ENCODE measurements at regions not wholly inside any gene's neighbourhood (a gene's known extent, or its start where the extent isn't known, plus 50 kb on each side); places are given as distances from the start of the nearest gene placed in this dataset.

DNA sequence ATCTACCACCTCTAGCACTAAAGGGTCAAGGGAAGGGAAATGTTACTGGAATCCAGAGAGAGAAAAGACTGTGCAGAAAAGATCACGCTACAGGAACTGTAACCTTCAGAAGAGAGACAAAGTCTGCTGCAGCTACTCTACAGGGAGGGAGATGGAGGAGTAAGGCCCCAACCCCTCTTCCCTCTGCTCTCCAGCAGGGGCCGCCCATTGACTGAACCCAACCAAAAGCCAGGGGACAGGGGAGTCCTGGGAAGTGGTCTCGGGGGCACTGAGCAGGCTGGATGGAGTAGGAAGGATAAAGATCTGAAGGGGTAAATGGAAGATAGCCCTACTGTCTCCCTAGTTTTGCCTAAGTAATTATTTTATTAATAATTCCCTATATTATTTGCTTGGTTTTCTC lies 72.8 kb upstream of the NR5A2 start:
- no peak for DNase-seq

GRCh38 chr1:199955235-199955634 lies 72.3 kb upstream of the NR5A2 start:
- no peak for DNase-seq

GRCh38 chr1:199956005-199956404 lies 71.5 kb upstream of the NR5A2 start:
- DNase-seq, result no peak

DNA sequence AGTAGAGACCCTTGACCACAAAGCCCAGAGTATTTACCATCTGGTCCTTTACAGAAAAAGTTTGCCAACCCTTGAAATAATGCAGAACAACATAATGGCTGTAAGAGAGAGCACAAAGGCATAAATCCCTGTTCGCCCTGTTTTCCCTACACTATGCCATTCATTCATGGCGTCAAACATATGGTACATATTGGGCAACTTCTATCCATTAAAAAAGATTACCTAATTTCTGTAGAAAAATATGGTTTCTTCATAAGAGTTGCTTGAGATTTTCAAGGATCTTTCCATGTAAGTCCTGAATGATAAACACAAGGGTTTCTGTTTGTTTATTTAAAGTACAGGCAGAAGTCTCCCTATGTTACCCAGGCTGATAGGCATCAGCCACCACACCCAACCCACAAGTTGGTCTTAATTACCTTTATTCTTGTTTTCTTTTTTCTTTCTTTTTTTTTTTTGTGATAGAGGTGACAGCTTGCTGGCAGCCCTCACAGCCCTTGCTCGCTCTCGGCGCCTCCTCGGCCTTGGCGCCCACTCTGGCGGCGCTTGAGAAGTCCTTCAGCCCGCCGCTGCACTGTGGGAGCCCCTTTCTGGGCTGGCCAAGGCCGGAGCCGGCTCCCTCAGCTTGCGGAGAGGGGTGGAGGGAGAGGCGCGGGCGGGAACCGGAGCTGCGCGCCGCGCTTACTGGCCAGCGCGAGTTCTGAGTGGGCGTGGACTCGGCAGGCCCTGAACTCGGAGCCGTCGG lies 68.3 kb upstream of the NR5A2 start:
- no peak for DNase-seq

DNA sequence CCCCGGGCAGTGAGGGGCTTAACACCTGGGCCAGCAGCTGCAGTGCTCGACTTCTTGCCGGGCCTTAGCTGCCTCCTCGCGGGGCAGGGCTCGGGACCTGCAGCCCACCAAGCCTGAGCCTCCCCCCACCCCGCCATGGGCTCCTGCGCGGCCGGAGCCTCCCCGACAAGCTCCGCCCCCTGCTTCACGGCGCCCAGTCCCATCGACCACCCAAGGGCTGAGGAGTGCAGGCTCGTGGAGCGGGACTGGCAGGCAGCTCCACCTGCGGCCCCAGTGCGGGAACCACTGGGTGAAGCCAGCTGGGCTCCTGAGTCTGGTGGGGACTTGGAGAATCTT lies 67.8 kb upstream of the NR5A2 start:
- no peak for DNase-seq

- DNase-seq, result no peak
These were observed 57.4 kb upstream of the NR5A2 start for GRCh38 chr1:199970125-199970524.

- DNase-seq, result no peak
These were observed 50.9 kb upstream of the NR5A2 start for GRCh38 chr1:199976496-199977144.
